Ecto neural progenitor cell (in vitro differentiated cells): ENCODE measurements at regions not wholly inside any gene's neighbourhood (a gene's known extent, or its start where the extent isn't known, plus 50 kb on each side); places are given as distances from the start of the nearest gene placed in this dataset.
"Not testable (repeated sequence)": the region's sequence is repeated elsewhere in the genome, so short reads cannot be mapped to it uniquely, and the experiment has no call there.

Experiments
- DNase-seq: peaks from one replicate; pipeline ENCODE4 v3.0.0-alpha.2; 2018; ENCODE audit warnings: low spot score

GRCh38 chr17:13787636-13788035 lies 185.9 kb upstream of the HS3ST3A1 start:
- DNase-seq: no peak

DNA sequence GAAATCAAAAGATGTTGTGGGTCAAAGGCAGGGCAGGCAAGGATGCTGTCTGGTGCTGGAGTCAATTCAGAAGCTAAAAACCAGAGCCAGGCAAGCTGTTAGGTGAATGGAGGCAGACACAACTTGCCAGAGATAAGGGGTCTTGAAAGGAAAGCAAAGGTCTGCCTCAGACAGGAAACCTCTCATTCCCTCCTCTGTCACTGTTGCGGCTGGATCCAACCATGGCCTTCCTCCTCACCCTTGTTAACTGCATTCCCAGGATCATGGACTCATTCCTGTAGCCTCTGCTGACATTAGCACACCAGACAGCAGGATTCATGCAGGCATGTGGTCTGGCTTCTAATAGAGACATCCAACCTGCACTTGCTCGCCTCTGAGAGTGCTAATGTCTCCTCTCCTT lies 186.7 kb upstream of the HS3ST3A1 start:
- no peak for DNase-seq

GRCh38 chr17:13792314-13792713 lies 190.6 kb upstream of the HS3ST3A1 start:
- DNase-seq: no peak

- no peak for DNase-seq
Measured at GRCh38 chr17:13793951-13794350, 192.2 kb upstream of the HS3ST3A1 start.

- no peak for DNase-seq
Measured at GRCh38 chr17:13797863-13798262, 196.1 kb upstream of the HS3ST3A1 start.

DNA sequence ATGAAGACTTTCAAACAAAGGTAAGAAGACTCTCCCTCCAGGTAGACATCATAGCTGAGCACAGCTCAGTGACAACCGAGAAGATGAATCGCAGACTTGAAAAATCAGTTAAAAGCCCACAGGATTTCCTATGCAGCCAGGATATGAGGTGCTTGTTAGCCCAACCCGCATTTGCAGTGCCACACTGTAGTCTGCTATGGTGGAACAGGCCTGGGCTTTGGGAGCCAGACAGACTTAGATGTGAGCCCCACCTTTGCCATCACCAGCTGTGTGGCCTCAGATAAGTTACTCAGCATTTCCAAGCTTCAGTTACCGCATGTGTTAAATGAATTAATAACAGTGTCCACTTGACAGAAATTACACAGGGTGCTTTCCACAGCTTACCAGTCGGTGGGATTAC lies 204.4 kb upstream of the HS3ST3A1 start:
- DNase-seq: no peak

DNA sequence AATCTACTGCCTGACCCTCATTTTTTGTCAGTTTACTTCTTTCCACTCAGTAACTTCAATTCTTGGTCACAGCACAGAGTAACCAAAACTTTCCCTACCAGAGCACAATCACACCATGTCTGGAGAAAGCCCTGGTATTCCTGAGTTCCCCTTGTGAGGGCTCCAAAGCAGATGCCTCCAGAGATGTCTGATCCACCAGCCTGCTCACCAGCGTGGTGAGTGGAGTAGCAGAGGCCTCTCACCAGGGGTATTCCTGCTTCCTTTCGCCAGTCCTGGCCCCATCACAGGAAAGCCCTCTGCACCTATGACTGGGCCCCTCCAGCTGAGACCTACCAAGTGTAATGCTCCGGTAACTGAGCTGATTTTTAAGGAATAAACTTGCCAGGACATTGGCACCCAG lies 205.4 kb upstream of the HS3ST3A1 start:
- no peak for DNase-seq

- DNase-seq: no peak
Measured at GRCh38 chr17:13812350-13812749, 210.6 kb upstream of the HS3ST3A1 start.

- no peak for DNase-seq
Measured at GRCh38 chr17:13813347-13814240, 211.9 kb upstream of the HS3ST3A1 start.

DNA sequence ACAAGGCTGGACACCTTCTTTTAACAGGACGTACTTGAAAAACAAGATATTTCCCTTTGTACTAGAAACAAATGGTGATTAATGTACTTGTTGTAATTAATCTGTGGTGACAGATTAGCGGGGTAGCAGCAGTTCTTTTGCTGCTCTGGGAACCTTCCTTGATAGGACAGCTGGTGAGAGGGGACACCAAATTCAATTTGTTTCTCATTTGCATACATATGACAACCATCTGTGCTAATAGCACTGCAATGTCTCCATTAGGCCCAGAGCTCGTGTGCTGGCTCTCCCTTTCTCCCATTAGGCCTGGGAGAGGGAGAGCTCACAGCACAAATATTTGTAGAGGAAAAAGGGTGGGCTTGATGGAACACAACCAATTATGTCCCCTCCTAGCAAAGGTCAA lies 221.0 kb upstream of the HS3ST3A1 start:
- DNase-seq: no peak

DNA sequence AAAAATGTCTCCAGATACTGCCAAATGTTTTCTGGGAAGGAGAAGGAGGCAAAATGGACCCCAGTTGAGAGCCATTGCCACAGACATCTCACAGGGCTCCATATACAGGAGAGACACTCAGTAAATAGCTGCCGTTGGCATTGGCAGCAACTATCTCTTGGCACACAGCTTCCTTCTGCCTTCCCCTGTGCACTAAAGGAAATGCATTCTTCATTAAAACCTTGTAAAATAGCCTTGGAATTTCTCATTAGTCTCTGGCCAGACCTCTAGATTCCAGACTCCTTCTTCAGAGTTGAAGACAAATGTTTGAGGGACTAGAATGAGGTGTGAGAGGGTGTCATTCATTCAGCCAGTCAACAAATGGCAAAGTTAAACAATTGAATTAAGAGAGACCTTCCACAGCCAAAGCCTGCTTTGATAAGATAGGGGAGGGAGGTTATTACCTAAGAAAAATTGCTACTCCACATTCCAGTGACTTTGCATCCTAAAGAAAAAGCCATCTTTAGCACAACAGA lies 223.9 kb upstream of the HS3ST3A1 start:
- no peak for DNase-seq

DNA sequence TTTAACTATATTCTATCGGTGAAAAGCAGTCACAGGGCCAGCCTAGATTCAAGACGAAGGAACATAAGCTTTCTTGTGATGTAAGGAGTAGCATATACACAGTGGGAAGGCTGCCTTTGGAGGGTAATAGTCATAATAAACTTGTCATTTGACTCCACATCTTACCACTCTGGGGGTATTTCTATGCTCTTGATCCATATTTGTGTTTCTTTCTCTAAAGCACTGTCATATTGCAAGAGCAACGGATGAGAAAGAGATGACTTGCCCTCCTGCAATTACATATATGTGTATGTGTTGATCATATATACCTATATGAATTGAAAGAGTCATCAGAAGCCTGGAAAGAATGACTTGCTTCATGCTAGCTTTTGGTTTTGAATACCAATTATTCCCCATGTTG lies 225.4 kb upstream of the HS3ST3A1 start:
- no peak for DNase-seq

- no peak for DNase-seq
Measured at GRCh38 chr17:13833921-13834320, 232.2 kb upstream of the HS3ST3A1 start.

- no peak for DNase-seq
Measured at GRCh38 chr17:13835151-13835550, 233.4 kb upstream of the HS3ST3A1 start.

GRCh38 chr17:13837417-13837816 lies 231.9 kb upstream of the COX10 start:
- DNase-seq: no peak

DNA sequence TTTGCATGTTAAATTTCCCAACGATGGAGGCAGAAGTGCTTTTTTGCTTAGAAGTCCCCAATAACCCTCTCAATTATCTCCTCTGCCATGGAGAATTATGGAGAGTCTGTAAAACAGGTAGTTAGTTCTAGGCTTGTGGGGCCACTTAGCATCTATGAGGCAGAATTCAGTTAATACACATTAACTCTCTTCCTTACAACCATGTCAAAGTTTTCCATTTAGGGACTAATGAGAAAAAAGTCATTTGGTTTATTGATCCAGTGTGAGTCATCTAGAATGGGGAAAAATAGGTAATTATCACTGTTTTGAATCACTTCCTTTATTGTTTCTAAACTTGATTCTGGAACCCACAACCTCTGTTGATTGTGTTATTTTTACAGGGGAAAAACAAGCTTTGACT lies 229.1 kb upstream of the COX10 start:
- no peak for DNase-seq

GRCh38 chr17:13843862-13844635 lies 225.3 kb upstream of the COX10 start:
- DNase-seq: no peak

- no peak for DNase-seq
Measured at GRCh38 chr17:13851889-13852288, 217.4 kb upstream of the COX10 start.

GRCh38 chr17:13855730-13856129 lies 213.6 kb upstream of the COX10 start:
- DNase-seq: not testable (repeated sequence)

DNA sequence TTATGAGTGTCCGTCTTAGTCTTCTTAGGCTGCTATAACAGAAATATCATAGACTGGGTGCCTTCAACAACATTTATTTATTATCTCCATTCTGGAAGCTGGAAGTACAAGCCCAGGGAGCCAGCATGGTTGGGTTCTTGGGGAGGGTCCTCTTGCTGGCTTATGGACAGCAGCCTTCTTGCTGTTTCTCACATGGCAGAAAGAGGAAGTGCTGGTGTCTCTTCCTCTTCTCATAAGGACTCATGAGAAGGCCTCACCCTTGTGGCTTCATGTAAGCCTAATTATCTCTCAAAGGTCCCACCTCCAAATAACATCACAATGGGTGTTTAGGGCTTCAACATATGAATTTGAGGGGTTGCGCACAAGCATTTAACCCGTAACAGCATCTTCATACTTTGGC lies 207.0 kb upstream of the COX10 start:
- DNase-seq: no peak

DNA sequence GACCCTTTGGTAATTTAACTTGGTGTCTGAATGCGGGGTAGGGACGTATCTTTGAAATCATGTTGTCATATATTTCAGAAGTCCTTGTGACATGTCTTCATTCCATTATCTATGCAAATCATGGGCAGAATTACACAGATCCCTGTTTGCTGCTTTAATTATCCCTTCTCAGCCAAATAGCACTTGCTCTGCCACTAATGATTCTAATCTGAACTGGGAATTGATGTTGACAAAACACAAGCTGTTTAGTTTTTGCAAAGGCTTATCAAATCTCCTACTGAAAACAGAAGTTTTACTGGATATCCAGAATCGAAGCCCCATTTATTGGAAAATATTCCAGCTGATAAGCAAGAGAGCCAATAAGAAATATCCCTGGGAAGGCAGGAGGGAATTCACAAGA lies 205.9 kb upstream of the COX10 start:
- no peak for DNase-seq

- no peak for DNase-seq
Measured at GRCh38 chr17:13864521-13864920, 204.8 kb upstream of the COX10 start.

DNA sequence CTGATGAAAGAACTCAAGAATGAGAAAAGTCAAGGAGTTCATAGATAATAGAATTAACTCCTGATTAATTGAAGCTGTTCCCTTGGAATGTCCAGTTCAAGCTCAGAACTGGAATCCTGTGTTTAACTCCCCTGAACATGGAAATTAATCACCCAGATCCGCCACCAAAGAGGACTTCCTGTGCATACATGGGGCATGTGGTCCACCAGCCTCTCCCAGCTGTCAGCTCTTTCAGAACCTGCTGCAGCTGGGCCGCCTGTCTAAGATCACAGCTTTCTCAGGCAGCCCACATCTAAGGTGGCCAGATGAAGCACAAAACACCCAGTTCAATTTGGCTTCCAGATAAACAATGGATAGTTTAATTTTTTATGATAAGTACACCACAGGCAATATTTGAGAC lies 203.7 kb upstream of the COX10 start:
- no peak for DNase-seq
